Small intestine (tissue), 7 donors: ENCODE measurements at regions not wholly inside any gene's neighbourhood (a gene's known extent, or its start where the extent isn't known, plus 50 kb on each side); places are given as distances from the start of the nearest gene placed in this dataset.

ENCODE experiments used
- DNase-seq, 2 donors: peaks; one replicate each; pipeline versions ENCODE4 v3.0.0 to v3.0.0-alpha.2; 2013
- FAIRE-seq: peaks from 2 replicates; lab custom pipeline; 2012; peaks lifted over from hg19 to GRCh38; lab: Jason Lieb, UNC
- H3K27ac ChIP-seq, 3 donors: one replicate each; pipeline ENCODE4 v1.5.1; 2013; ENCODE audit warnings: low read length in 2 of 3, mild to moderate bottlenecking in 2 of 3, control low read depth in 1 of 3, inconsistent platforms in 1 of 3, low read depth in 1 of 3, moderate library complexity in 1 of 3
- H3K27me3 ChIP-seq, 3 donors: one replicate each; pipeline ENCODE4 v1.6.1; 2013; ENCODE audit warnings: low read length in 3 of 3, inconsistent platforms in 1 of 3; ENCODE audit not compliant: control insufficient read depth in 3 of 3, insufficient read depth in 3 of 3
- H3K36me3 ChIP-seq, 3 donors: one replicate each; pipeline ENCODE4 v1.6.1; 2013; ENCODE audit warnings: low read length in 3 of 3, inconsistent platforms in 1 of 3, low read depth in 1 of 3, mild to moderate bottlenecking in 1 of 3, moderate library complexity in 1 of 3; ENCODE audit not compliant: control insufficient read depth in 3 of 3, insufficient read depth in 2 of 3
- H3K4me1 ChIP-seq, 3 donors: one replicate each; pipeline ENCODE4 v1.6.1; 2013; ENCODE audit warnings: low read length in 2 of 3, inconsistent platforms in 1 of 3, low read depth in 1 of 3, mild to moderate bottlenecking in 1 of 3, moderate library complexity in 1 of 3; ENCODE audit not compliant: control insufficient read depth in 3 of 3, insufficient read depth in 2 of 3
- H3K4me3 ChIP-seq, 3 donors: one replicate each; pipeline ENCODE4 v1.5.1; 2013; ENCODE audit warnings: low read length in 3 of 3, control low read depth in 1 of 3, inconsistent platforms in 1 of 3, low read depth in 1 of 3, mild to moderate bottlenecking in 1 of 3, moderate library complexity in 1 of 3
- H3K9me3 ChIP-seq, 2 donors: one replicate each; pipeline ENCODE4 v1.6.1; 2013; ENCODE audit warnings: low read depth in 1 of 2, low read length in 1 of 2; ENCODE audit not compliant: control insufficient read depth in 2 of 2, insufficient read depth in 1 of 2
- WGBS, 3 donors: extraction: QIAGEN DNeasy Blood & Tissue Kit; methylation state at CpG; one replicate each; pipeline ENCODE4 v1.1.7; 2013; 5-methylcytosine and 5-hydroxymethylcytosine counted together
- donor health status: healthy with polysubstance abuse.
- donor health status: control.
- donor health status: control.
- donor health status: Bipolar disorder and iron deficiency.
- donor health status: healthy.

GRCh38 chr12:3364226-3364625 is 126.8 kb upstream of the PRMT8 start:
- Histone ChIP-seq H3K27me3 (peaks cover 6 to 41% (median 33%) of the 10 kb centered on the region in 3 donors), H3K27ac (no peak overlapping the region), H3K9me3 (no peaks in the 10 kb centered on the region), H3K36me3 (no peaks in the 10 kb centered on the region), H3K4me3 (no peak overlapping the region), H3K4me1 (no peaks in the 10 kb centered on the region)
- no peak for DNase-seq
- 74 to 87% (median 80%) methylated on average over 5 of the region's 5 CpGs for WGBS, 3 donors
- FAIRE-seq: no peak

- peaks cover 6 to 41% (median 35%) of the 10 kb centered on the region in 3 donors for H3K27me3 ChIP-seq
- no peak for FAIRE-seq
- 57 to 74% (median 60%) methylated on average over 13 of the region's 13 CpGs for WGBS, 3 donors
- H3K4me1 ChIP-seq: no peaks in the 10 kb centered on the region
- H3K36me3 ChIP-seq: no peaks in the 10 kb centered on the region
- DNase-seq: no peak
- H3K4me3 ChIP-seq: no peak overlapping the region
- H3K27ac ChIP-seq: no peak overlapping the region
- no peaks in the 10 kb centered on the region for H3K9me3 ChIP-seq
Observed at GRCh38 chr12:3364661-3365462, 126.1 kb upstream of the PRMT8 start.

- DNase-seq: peak in 1 of 2 donors; percentile 22
Observed at GRCh38 chr12:3365463-3366411, 125.3 kb upstream of the PRMT8 start.

GRCh38 chr12:3366451-3367110 is 124.4 kb upstream of the PRMT8 start:
- Histone ChIP-seq H3K27me3 (peaks cover 6 to 45% (median 37%) of the 10 kb centered on the region in 3 donors), H3K27ac (no peak overlapping the region), H3K36me3 (no peaks in the 10 kb centered on the region), H3K4me1 (no peaks in the 10 kb centered on the region), H3K4me3 (no peak overlapping the region), H3K9me3 (no peaks in the 10 kb centered on the region)
- DNase-seq (no peak), FAIRE-seq (no peak)
- WGBS, 3 donors: 34 to 40% (median 35%) methylated on average over 22 to 26 of the region's 26 CpGs

More at GRCh38 chr12:3365463-3366411, 125.3 kb upstream of the PRMT8 start:
- 5 to 9% (median 6%) methylated on average over 57 to 87 of the region's 87 CpGs for WGBS, 3 donors
- Histone ChIP-seq H3K4me1 (no peaks in the 10 kb centered on the region), H3K36me3 (no peaks in the 10 kb centered on the region), H3K4me3 (peak overlapping the region in 1 of 3 donors; percentile 12), H3K27ac (no peak overlapping the region), H3K9me3 (no peaks in the 10 kb centered on the region), H3K27me3 (peaks cover 6 to 45% (median 37%) of the 10 kb centered on the region in 3 donors)
- FAIRE-seq: no peak

GRCh38 chr12:3367750-3368444 is 123.1 kb upstream of the PRMT8 start:
- WGBS, 3 donors: 77 to 84% (median 84%) methylated on average over 16 of the region's 16 CpGs
- no peak overlapping the region for H3K4me3 ChIP-seq
- FAIRE-seq: no peak
- no peak overlapping the region for H3K27ac ChIP-seq
- no peaks in the 10 kb centered on the region for H3K36me3 ChIP-seq
- peaks cover 6 to 45% (median 37%) of the 10 kb centered on the region in 3 donors for H3K27me3 ChIP-seq
- no peak for DNase-seq
- no peaks in the 10 kb centered on the region for H3K4me1 ChIP-seq
- no peaks in the 10 kb centered on the region for H3K9me3 ChIP-seq

- DNase-seq (no peak), FAIRE-seq (no peak)
- Histone ChIP-seq H3K9me3 (no peaks in the 10 kb centered on the region), H3K27ac (no peak overlapping the region), H3K27me3 (peaks cover 4 to 26% (median 19%) of the 10 kb centered on the region in 3 donors), H3K36me3 (no peaks in the 10 kb centered on the region), H3K4me3 (no peak overlapping the region), H3K4me1 (no peaks in the 10 kb centered on the region)
- 14 to 37% (median 31%) methylated on average over 4 of the region's 4 CpGs for WGBS, 3 donors
Observed at GRCh38 chr12:3371018-3371417, 120.0 kb upstream of the PRMT8 start.

GRCh38 chr12:3375326-3375725 is 115.7 kb upstream of the PRMT8 start:
- Histone ChIP-seq H3K27ac (no peak overlapping the region), H3K9me3 (no peaks in the 10 kb centered on the region), H3K36me3 (no peaks in the 10 kb centered on the region), H3K4me3 (no peak overlapping the region), H3K27me3 (peaks cover 0 to under 1% (median 0%) of the 10 kb centered on the region in 3 donors), H3K4me1 (no peaks in the 10 kb centered on the region)
- FAIRE-seq: no peak
- WGBS, 3 donors: 78 to 90% (median 85%) methylated on average over 4 of the region's 4 CpGs
- DNase-seq: no peak
